ENCODE measurements at regions not wholly inside any gene's neighbourhood (a gene's known extent, or its start where the extent isn't known, plus 50 kb on each side); places are given as distances from the start of the nearest gene placed in this dataset.

DNA sequence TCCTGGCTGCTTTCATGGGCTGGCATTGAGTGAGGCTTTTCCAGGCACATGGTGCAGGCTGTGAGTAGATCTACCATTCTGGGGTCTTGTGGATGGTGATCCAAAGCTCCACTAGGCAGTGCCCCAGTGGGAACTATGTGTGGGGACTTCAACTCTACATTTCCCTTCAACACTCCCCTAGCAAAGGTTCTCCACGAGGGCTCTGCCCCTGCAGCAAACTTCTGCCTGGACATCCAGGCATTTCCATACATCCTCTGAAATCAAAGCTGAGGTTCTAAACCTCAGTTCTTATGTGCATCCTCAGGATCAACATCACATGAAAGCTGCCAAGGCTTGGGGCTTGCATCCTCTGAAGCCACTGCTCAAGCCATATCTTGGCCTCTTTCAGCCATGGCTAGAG is 282.9 kb upstream of the ZPLD1 start:
- no peak for DNase-seq (ENCODE audit: low read depth)
- TF ChIP-seq, protein P1, sequence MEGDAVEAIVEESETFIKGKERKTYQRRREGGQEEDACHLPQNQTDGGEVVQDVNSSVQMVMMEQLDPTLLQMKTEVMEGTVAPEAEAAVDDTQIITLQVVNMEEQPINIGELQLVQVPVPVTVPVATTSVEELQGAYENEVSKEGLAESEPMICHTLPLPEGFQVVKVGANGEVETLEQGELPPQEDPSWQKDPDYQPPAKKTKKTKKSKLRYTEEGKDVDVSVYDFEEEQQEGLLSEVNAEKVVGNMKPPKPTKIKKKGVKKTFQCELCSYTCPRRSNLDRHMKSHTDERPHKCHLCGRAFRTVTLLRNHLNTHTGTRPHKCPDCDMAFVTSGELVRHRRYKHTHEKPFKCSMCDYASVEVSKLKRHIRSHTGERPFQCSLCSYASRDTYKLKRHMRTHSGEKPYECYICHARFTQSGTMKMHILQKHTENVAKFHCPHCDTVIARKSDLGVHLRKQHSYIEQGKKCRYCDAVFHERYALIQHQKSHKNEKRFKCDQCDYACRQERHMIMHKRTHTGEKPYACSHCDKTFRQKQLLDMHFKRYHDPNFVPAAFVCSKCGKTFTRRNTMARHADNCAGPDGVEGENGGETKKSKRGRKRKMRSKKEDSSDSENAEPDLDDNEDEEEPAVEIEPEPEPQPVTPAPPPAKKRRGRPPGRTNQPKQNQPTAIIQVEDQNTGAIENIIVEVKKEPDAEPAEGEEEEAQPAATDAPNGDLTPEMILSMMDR (IDR thresholded peaks at IDR 0.05; ENCODE audit: control insufficient read depth, extremely low read depth, insufficient read depth): no peak
- no peak overlapping the region for H3K4me3 ChIP-seq (ENCODE audit: low read depth, low read length)

DNA sequence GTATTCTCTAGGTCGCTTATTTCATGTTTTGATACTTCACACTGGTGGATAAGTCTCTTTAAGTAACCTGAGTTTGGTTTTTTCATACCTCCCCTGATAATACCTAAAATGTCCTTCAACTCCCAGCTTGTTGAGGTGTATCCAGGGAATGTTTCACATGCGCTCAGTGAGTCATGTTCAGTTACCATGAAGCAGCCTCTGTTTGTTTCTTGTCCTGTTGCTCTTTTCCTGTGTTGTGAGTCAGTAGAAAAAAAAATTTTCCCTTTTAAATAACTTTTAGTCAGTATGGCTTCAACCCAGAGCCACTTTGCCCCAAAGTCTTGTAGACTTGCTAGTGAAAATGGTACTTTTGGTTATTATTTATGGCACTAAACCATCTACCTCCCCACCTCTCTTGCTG is 278.4 kb upstream of the ZPLD1 start:
- TF ChIP-seq, protein P1 (IDR thresholded peaks at IDR 0.05; ENCODE audit: control insufficient read depth, extremely low read depth, insufficient read depth): no peak
- DNase-seq (ENCODE audit: low read depth): no peak
- no peak overlapping the region for H3K4me3 ChIP-seq (ENCODE audit: low read depth, low read length)

DNA sequence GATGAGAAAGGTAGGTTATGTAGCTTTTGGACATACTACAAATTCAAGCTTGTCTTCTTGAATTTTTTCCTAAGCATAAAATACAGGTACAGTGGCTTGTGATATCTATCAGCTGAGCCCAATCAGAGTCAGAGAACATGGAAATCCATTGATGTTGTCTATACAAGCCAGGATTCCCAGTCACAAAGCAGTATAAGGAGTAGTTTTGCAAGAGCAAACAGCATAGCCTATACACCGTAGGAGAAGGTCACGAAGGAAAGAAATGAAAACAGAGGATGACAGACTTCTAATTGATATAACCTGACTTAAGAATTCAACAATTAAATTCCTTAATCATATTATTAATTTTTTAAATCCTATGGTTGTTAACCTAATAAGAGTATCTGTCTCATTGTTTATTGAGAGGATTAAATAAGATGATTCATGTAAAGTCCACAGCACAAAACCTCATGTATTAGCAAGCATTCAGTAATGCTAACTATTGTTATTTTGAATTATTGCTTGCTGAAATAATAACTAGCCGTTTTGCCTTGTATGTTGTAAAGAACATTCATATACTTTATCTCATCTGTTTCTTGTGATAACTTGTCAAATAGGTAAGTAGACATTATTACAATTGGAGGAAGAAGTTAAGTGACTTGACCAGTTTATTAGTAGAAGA is 276.6 kb upstream of the ZPLD1 start:
- DNase-seq (ENCODE audit: low read depth): no peak
- TF ChIP-seq, protein P1 (IDR thresholded peaks at IDR 0.05; ENCODE audit: control insufficient read depth, extremely low read depth, insufficient read depth): no peak
- H3K4me3 ChIP-seq (ENCODE audit: low read depth, low read length): no peak overlapping the region

DNA sequence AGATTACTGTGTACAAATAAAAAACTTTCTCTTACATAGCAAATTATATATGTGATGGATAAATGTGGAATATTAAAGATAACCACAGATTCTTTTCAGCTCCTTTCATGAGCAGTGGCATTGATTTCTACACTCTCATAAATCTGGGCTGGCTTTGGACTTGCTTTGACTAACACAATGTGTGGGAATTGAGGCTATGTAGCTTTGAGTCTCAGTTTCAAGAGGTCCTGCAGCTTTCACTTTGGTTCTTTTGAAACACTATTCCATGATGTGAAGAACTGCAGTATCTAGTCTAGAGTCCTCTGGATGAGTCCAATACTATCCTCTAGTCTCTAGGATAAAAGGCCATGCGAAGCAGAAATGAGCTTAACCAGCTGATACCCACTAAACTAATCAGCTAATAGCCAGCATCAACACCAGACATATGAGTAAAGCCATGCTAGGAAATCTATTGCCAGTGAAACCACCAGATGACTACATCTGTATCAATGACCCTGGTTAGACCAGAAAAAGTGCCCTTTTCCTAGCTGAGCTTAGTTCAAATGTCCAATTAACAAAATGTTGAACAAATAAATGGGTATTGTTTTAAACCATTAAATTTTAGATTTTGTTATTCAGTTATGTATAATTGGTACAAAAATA is 274.9 kb upstream of the ZPLD1 start:
- no peak for DNase-seq (ENCODE audit: low read depth)
- TF ChIP-seq, protein P1 (IDR thresholded peaks at IDR 0.05; ENCODE audit: control insufficient read depth, extremely low read depth, insufficient read depth): no peak
- no peak overlapping the region for H3K4me3 ChIP-seq (ENCODE audit: low read depth, low read length)

DNA sequence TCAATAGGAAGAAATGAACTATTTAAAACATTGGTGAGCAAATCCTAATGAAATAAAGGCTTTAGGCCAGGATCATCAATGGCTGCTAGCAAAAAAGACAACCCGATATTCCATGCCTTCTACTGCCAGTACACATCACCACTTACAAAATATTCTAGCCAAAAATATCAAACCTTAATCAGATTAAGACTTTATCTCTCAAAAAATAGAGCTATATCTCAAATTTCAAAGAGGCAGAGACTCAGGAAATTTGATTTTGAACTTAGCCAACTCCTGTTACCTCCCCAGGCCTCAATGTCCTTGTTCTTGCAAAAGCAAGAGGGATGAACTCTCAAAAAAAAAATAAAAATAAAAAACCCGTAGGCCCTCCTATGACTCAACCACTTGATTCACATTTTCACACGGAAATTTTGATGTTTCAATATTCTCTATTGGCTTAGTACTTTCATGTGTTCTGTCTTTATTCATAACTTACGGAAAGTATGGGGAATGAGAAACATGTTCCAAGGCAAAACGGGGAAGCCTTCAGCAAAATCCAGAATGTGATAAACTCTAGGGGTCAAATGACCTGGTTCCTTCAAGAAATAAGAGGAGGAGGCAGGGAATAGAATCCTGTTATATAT is 273.3 kb upstream of the ZPLD1 start:
- DNase-seq (ENCODE audit: low read depth): no peak
- TF ChIP-seq, protein P1 (IDR thresholded peaks at IDR 0.05; ENCODE audit: control insufficient read depth, extremely low read depth, insufficient read depth): no peak
- H3K4me3 ChIP-seq (ENCODE audit: low read depth, low read length): no peak overlapping the region

DNA sequence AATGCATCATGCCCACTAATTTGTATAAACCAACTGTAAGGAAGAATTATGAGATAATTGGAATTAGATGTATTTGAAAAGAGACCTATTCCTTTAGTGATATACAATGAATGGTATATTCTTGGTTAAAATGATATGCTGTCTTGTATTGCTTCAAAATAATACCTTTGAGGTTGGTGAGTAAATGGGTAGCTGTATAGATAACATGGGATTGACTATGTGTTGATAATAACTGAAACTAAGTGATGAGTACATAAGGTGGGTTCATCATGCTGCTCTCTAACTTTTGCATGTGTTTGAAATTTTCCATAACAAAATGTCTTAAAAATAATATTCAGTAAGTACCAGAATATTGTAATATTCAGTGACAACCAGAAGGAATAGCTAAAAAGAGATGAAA is 272.6 kb upstream of the ZPLD1 start:
- no peak overlapping the region for H3K4me3 ChIP-seq (ENCODE audit: low read depth, low read length)
- no peak for DNase-seq (ENCODE audit: low read depth)
- TF ChIP-seq, protein P1 (IDR thresholded peaks at IDR 0.05; ENCODE audit: control insufficient read depth, extremely low read depth, insufficient read depth): no peak
